Kidney (tissue), 13 donors: ENCODE measurements at regions not wholly inside any gene's neighbourhood (a gene's known extent, or its start where the extent isn't known, plus 50 kb on each side); places are given as distances from the start of the nearest gene placed in this dataset.

ENCODE experiments used
- DNase-seq, 5 donors: peaks; one replicate each; pipeline ENCODE4 v3.0.0-alpha.2; 2013 to 2020
- FAIRE-seq: peaks from 2 replicates; lab custom pipeline; 2012; peaks lifted over from hg19 to GRCh38; lab: Jason Lieb, UNC
- H3K27ac ChIP-seq, 2 donors: one replicate each; pipeline ENCODE4 v1.7.0; 2013; ENCODE audit warnings: low read depth in 2 of 2, low read length in 2 of 2, inconsistent platforms in 1 of 2
- H3K27me3 ChIP-seq: one replicate; pipeline ENCODE4 v1.7.1; 2013; ENCODE audit warnings: low read length, inconsistent platforms; ENCODE audit not compliant: control insufficient read depth, insufficient read depth
- H3K36me3 ChIP-seq, 3 donors: one replicate each; pipeline versions ENCODE4 v1.7.0 to v1.7.1; 2013; ENCODE audit warnings: low read length in 3 of 3, control low read depth in 1 of 3, inconsistent platforms in 1 of 3; ENCODE audit not compliant: insufficient read depth in 3 of 3, control insufficient read depth in 2 of 3
- H3K4me1 ChIP-seq, 3 donors: one replicate each; pipeline versions ENCODE4 v1.7.0 to v1.7.1; 2013; ENCODE audit warnings: low read length in 3 of 3, inconsistent platforms in 1 of 3, low read depth in 1 of 3; ENCODE audit not compliant: control insufficient read depth in 2 of 3, insufficient read depth in 2 of 3
- H3K4me3 ChIP-seq, 3 donors: one replicate each; pipeline versions ENCODE4 v1.7.0 to v1.8.1; 2013; ENCODE audit warnings: low read length in 3 of 3, control low read depth in 1 of 3, inconsistent platforms in 1 of 3
- H3K9ac ChIP-seq, 3 donors: one replicate each; pipeline versions ENCODE4 v1.7.0 to v1.7.1; 2013; ENCODE audit warnings: low read length in 3 of 3, control low read depth in 1 of 3, inconsistent platforms in 1 of 3
- H3K9me3 ChIP-seq, 3 donors: one replicate each; pipeline versions ENCODE4 v1.7.0 to v1.7.1; 2013; ENCODE audit warnings: low read length in 3 of 3, control low read depth in 1 of 3, inconsistent platforms in 1 of 3; ENCODE audit not compliant: control insufficient read depth in 2 of 3, insufficient read depth in 1 of 3
- intact Hi-C: fragments of 100-400 bp; cut with DNase I; formaldehyde crosslinking; loops from one replicate; pipeline ENCODE4 v1.11.1; 2022
- TF ChIP-seq, protein P1 (sequence below): IDR thresholded peaks from 3 replicates; pipeline ENCODE4 v1.5.1; 2012; ENCODE audit warnings: mild to moderate bottlenecking, moderate library complexity, borderline replicate concordance; ENCODE audit not compliant: insufficient read depth; ENCODE audit errors: extremely low read depth
- donor health status: control.
- donor health status: control.
- donor health status: control.
- donor health status: control.
- donor health status: control.
- donor health status: DM: yes; HTN: yes; CAD: no.
- donor health status: Normal renal cell carcinoma (clear cell type).

DNA sequence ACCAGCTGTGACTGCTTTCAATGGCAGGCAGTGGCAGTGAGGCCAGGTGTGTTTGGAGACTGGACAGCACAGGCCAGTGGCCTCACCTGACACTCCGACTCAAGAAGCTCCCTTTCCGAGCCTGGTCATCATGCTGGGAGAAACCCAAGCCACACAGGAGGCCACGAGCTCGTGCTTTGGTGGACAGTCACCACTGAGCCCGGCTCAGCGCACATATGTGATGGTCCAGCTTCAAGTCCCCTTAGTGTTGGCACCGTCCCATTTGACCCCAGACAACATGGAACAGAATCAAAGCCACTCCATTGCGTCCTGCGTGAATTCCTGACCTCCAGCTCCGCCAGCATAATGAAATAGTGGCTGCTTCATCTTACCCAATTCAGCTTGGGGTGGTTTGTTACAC is 64.0 kb upstream of the PPP1R26 start:
- no peak for DNase-seq
- no peaks in the 10 kb centered on the region for H3K27me3 ChIP-seq
- no peaks in the 10 kb centered on the region for H3K4me1 ChIP-seq
- no peak for FAIRE-seq
- H3K9ac ChIP-seq: no peak overlapping the region
- no peaks in the 10 kb centered on the region for H3K36me3 ChIP-seq
- H3K9me3 ChIP-seq: no peaks in the 10 kb centered on the region
- intact Hi-C loops: no loop called here
- H3K4me3 ChIP-seq: no peak overlapping the region
- TF ChIP-seq, protein P1, sequence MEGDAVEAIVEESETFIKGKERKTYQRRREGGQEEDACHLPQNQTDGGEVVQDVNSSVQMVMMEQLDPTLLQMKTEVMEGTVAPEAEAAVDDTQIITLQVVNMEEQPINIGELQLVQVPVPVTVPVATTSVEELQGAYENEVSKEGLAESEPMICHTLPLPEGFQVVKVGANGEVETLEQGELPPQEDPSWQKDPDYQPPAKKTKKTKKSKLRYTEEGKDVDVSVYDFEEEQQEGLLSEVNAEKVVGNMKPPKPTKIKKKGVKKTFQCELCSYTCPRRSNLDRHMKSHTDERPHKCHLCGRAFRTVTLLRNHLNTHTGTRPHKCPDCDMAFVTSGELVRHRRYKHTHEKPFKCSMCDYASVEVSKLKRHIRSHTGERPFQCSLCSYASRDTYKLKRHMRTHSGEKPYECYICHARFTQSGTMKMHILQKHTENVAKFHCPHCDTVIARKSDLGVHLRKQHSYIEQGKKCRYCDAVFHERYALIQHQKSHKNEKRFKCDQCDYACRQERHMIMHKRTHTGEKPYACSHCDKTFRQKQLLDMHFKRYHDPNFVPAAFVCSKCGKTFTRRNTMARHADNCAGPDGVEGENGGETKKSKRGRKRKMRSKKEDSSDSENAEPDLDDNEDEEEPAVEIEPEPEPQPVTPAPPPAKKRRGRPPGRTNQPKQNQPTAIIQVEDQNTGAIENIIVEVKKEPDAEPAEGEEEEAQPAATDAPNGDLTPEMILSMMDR: no peak
- no peak overlapping the region for H3K27ac ChIP-seq

DNA sequence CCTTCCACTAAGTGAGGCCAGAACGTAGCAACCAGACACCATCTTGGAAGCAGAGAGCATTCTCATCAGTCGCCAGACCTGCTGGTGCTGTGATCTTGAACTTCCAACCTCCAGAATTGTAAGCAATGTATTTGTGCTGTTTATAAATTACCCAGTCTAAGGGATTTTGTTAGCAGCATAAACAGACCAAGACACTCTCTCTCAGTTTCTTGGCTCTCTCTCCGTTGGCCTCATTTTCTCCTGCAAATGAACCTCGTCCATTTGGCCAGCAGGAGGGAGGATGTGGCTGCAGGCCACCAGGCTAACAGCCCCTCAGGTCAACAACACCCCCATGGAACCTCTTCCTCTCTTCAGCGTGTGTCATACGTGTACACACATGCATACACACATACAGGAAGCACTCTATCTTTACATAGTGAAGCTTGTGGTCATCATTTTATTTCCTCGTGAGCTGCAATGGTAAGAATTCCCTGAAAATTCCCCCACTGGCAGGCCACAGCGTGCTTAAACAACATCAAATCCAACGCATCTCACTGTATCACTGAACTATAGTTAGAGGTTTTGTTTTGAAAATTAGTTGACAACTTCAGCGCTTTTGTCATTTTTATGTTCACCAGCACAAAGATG is 62.8 kb upstream of the PPP1R26 start:
- no peak for FAIRE-seq
- no peak for DNase-seq
- Histone ChIP-seq H3K9me3 (no peaks in the 10 kb centered on the region), H3K4me1 (no peaks in the 10 kb centered on the region), H3K4me3 (no peak overlapping the region), H3K9ac (no peak overlapping the region), H3K27me3 (no peaks in the 10 kb centered on the region), H3K27ac (no peak overlapping the region), H3K36me3 (no peaks in the 10 kb centered on the region)
- intact Hi-C loops: no loop called here
- TF ChIP-seq, protein P1: no peak

DNA sequence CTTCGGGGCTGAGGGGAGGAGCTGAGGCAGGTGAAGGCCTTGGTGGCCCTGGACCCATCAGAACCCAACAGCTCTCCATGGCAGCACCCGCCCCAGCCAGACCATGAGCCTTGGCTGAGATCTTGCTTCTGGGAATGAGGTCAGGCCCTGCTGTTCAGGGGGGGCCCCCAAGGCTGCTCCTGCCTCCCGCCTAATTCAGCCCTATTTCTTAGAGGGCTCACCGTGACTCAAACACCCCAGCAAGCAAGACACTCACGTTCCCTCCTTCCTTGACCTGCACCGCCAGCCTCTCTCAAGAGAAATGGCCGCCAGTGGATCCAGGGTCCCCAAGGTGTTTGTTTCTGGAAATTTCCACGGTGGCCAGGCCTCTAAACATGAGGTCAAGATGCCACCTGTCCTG is 61.4 kb upstream of the PPP1R26 start:
- Histone ChIP-seq H3K4me3 (no peak overlapping the region), H3K4me1 (no peaks in the 10 kb centered on the region), H3K27ac (no peak overlapping the region), H3K36me3 (no peaks in the 10 kb centered on the region), H3K9me3 (no peaks in the 10 kb centered on the region), H3K27me3 (no peaks in the 10 kb centered on the region), H3K9ac (no peak overlapping the region)
- DNase-seq: no peak
- intact Hi-C loops: no loop called here
- FAIRE-seq: no peak
- TF ChIP-seq, protein P1: no peak

DNA sequence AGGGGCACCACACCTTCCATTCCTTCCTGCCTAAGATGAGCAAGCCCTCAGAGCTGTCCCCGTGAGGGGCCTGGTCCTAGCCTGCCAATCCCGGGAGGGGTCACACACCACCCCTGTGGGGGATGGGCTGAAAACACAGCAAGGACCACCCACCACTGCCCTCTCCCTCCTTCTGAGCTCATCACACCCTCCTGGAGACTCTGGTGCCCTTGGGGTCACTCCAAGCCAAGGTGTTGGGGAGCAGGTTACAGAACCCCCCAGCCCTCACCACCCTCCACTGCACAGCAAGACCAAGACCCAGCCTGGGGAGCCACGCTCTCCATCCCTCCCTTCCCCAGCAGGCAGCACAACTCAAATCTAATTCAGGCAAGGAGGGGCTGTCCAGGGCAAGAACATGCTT is 60.5 kb upstream of the PPP1R26 start:
- Histone ChIP-seq H3K27me3 (no peaks in the 10 kb centered on the region), H3K9me3 (no peaks in the 10 kb centered on the region), H3K4me1 (no peaks in the 10 kb centered on the region), H3K4me3 (no peak overlapping the region), H3K36me3 (no peaks in the 10 kb centered on the region), H3K27ac (no peak overlapping the region), H3K9ac (no peak overlapping the region)
- intact Hi-C loops: no loop called here
- TF ChIP-seq, protein P1: no peak
- FAIRE-seq (no peak), DNase-seq (no peak)
